ENCODE measurements at regions not wholly inside any gene's neighbourhood (a gene's known extent, or its start where the extent isn't known, plus 50 kb on each side); places are given as distances from the start of the nearest gene placed in this dataset.
"Not testable (repeated sequence)": the region's sequence is repeated elsewhere in the genome, so short reads cannot be mapped to it uniquely, and the experiment has no call there.

DNA sequence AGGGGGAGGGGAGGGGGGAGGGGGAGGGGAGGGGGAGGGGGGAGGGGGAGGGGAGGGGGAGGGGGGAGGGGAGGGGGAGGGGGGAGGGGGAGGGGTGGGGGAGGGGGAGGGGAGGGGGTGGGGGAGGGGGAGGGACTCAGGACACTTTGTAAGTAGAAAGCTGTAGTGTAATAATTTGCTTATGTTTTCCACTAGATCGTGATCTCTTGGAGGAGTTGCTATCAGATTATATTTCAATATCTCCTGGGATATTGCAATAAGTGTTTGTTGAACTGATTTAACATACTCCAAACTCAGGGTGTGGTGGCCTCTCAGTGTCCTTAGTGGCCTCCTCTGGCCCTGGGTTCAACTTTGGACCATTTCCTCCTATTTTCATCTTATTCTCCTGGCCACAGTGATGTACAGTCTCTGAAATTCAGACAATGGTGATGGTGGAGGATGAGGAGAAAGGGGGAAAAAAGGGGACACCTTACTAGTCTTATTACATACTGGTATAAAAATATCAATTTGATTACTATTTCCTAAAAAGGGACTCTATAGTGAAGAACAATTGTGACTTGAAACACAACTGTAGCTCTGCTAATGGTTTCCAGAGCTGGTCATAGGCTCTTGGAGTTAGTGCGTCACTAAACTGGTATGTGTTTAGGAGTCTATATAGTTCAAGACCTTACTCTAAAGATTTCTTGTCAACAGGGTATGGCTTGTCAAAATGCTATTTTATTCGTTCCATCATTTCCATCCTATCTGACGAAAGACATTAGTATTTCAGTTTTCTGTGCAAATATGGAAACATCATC, 89.6 kb downstream of the DDX1 start:
- no peak for DNase-seq

DNA sequence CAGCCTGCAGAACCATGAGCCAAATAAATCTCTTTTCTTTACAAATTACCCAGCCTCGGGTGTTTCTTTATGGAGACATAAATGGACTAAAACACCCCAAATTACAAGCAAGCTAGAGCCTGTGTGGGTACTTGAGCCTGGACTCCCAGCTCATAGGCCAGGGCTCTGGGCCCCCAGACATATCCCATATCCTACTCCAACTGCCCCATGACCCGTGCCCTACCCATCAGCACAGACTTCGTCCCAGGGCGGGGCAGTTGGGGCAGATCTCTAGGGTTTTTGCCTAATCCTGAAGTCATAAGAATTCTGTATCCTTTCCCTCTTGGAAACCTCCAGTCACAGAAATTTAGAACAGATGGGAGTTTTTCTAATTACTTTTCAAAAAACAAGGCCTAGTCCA, 90.7 kb downstream of the DDX1 start:
- no peak for DNase-seq

DNA sequence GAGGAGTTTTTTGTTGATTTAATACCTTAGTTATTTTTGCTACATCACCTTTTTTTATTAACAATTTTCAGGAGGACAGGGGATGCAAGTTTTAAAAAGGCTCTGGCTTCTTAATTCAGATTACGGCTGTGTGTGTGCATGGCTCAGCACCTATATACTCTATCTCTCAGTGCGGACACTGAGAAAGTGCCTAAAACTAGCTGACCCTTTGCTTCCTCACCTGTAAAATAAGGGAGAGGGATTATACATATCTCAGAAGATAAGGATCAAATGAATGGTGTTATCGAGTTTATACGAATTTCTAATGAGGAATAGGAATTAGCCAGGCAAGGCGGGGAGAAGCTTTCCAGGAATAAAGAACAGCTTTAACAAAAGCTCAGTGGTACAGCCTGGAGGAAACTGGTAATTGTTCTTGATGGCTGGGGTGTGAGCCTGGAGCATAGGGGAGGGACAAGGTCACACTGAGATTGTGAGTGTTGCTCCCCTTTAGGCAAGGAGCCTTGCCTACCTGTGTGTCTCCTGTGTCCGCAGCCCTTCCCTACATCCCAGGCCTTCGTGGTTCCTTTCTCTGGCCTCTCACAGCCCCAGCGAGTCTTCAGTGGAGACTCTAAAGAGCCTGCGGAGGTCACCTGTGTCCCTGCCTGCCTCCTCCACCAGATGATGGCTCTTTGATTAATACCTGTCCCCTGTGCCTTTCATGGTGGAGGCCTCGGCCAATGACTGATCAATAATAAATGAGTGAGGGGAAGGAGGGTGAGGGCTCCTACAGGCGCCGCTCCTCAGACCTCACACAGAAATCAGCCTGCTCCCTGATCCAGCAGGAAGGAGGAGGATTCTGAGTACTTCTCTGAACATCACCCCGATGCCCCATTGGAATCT, 92.7 kb downstream of the DDX1 start:
- no peak for DNase-seq

DNA sequence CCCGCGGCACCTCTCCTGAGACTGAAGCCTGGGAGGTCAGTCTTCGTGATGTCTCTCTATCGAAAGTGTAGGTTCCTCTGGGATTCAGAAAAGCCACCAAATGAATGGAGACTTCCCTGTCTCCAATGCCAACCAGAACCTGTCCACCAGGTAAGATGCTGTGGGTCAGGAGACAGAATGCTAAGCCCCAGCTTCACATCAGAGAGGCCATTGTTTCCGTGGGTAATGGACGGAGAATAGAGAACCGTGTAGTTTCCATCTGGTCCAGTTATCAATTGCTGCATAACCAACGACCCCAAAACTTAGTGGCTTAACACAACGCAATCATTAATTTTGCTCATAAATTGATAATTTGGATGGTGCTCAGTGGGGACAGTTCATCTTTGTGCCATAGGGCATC, 93.5 kb downstream of the DDX1 start:
- no peak for DNase-seq

DNA sequence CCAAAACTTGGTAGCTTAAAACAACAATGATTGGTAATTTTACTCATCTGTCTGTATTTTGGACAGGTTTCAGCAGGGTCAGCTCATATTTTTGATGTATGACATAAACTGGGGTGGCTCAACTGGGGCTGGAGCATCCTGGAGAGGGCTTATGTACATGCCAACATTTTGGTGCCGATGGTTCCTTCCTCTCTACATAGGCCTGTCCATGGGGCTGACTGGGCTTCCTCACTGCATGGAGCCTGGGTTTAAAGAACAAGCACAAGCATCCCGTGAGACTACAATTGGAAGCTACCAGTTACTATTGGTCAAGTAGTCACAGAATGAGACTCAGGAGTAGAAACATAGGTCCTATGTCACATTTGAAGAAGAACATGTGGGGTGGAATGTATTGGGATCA, 95.0 kb downstream of the DDX1 start:
- no peak for DNase-seq

DNA sequence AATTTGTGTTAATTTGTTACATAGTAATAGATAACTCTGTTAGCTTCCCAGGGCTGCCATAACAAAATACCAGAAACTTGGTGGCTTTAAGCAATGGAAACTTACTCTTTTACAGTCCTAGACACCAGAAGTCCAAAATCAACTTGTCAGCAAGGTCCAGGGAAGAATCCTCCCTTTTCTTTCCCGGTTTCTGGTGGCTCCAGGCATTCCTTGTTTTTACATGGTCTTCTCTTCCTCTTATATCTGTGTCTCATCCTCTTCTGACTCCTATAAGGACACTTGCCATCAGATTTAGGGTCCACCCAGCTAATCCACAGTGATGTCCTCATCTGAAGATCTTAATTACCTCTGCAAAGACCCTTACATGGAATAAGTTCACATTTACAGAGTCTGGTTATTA, 95.6 kb downstream of the DDX1 start:
- no peak for DNase-seq

DNA sequence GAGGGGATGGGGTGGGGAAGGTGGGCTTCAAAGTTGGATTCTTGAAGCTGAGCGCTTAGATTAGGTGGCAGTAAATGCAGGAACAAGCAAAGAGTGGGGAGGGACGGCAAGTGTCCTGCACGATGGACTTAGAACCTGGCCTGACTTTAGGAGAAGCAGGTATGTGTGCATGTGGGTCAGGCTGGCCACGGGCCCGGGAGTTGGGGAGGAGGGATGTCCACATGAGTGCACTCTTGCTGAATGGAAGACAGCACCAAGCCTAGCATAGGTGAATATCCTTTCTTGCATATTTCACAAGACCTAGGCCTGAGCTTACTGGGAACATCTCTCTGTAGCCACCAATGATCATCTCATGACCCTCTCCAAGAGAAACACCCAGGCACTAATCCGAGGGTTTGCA, 96.1 kb downstream of the DDX1 start:
- no peak for DNase-seq

DNA sequence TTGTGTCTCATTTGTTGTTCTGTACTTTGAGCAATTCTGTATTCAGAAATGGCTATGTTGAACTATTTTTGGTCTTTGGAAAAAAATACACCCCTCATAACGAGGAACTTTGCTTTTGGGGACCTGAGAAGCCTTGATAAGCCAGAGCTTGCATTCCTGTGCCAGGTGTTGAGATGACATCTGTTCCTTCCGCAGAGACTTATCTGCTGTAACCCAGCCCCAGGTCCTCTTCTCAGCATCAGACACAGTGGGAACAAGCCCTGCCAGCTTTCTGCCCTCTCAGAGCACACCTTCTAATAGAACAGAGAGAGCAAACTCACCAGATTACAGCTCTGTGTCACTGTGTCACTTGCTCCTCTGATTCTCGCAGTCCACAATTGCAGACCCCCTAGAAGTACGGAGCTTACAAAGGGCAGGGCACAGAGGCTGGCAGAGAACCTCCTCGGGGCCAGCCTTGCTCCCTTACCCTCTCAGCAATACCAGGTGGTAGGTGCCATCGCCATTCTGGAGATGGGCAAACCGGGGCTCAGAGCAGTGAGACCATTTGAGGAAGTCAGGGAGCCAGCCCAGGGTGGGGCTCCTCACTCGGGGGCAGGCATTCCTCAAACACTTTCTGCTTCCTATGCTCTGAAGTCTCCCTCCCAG, 97.4 kb downstream of the DDX1 start:
- no peak for DNase-seq

DNA sequence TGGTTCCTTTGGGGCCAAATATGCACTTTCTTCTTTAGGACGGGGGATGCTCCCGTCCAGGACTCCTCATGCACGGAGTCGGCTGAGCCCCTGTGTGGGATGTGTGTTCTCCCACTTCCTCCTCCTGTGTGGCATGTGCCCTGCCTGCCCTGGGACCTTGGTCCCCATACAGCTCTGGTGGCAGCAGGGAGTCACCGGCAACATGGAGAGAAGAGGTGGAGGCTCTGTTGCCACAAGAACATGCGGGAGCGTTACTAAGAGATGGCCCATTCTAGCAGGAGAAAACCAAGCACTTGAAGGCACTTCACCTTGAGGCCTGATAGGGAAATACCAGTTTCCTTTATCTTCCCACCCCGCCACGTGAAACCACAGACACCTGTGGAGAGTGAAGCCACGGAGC, 98.0 kb downstream of the DDX1 start:
- no peak for DNase-seq

DNA sequence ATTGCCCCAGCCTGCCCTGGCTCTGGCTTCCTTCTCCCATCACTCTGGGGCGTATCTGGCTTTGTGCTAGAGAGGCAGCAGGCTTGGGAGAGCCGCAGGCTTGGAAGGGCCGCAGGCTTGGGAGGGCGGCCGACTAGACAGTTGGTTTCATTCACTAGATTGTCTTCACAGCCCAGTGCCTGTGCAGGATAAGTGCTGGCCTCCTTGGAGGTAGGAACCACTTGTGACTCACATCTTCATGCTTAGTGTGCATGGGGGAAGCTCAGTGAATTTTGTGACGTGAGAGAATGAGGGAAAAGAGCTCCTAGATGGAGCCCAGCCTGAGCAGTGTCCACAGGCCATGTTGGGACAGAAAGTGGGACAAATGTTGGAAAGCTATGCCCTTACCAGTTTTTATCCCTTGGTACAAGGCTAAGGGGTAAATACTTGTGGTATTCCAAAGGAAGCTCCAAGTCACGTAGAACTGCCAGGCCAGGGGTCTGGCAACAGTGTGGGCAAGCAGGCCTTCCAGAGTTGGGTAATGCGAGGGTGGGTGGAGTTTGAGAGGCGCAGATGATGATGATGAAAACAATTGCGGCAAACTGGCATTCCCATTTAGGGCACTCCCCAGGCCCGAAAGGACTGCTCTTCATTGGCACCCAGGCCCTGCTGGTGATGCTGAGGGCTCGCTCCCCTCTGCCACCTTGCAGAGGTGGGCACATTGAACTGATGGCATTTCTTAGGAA, 100.1 kb downstream of the DDX1 start:
- DNase-seq: no peak

DNA sequence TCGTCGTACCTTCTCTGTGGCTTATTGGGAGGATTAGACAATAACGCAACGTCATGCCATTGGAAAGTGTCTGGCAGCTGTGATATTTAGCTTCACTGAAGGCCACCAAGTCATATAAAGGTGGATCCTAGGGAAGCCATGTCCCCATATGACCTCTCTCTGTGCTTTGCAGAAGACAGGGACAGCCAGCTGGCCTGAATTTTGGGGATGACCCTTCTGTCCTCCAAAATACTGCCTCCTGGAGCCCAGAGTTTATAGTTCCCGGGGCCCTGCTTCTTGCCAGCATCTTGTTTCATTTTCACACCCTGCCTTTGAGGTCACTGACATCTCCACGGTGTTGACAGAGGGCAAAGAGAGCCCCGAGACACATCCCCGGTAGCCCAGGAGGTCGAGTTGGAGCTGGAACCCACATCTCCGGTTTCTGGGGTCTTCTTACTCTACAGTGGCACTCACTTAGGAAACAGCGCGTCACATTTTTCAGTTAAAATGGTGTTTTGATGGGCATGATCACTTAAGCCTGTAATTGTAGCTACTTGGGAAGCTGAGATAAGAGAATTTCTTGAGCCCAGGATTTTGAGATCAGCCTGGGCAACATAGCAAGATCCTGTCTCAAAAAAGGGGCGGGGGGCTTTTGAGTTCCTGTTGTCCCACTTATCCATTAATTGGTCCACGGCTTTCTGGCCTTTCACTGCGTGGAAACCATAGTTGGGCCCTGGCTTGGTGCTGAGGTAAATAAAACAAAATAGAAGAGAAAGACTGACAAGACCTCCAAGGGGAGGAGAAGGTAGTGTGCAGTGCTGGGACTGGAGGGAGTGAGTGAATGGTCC, 101.1 kb downstream of the DDX1 start:
- no peak for DNase-seq

DNA sequence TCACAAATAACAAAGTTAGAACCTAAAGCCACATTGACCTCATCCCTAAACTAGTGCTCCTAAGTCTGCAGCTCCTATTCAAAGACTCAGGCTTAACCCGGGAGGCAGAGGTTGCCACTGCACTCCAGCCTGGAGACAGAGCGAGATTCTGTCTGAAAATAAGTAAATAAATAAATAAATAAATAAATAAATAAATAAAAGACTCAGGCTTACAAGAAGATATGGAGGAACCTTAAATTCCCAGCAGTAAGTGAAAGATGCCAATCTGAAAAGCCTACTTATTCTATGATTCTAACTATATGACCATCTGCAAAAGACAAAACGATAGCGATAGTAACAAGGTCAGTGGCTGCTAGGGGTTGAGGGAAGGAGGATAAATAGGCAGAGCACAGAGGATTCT, 101.7 kb downstream of the DDX1 start:
- DNase-seq: no peak

DNA sequence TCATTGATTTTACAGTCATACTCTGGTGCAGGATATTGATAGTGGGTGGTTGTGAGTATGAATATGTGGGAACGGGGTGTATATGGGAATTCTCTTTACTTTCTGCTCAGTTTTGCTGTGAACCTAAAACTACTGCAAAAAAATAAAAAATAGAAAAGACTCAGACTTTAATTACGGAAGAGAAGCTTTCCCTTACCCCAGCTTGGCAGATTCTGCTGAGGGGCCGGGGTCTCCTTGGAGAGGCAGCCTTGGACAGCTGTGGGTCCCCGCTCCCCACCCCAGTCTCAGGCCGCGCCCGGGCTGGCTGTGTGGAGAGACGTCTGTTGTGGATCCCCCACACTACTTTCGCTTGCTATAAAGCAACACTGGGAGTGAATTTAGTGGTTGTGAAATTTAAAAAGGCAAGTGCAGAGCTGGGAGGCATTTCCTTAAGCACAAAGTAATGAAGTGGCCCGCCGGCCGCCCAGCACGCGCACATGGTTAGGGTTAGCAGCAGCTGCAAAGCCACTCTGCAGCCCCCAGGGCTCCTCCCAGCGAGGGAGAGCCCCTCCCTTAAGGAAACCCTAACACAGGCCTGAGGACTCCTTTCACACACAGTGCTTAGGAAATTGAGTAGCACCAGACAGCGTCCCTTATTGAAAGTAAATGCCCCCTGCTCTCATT, 102.4 kb downstream of the DDX1 start:
- no peak for DNase-seq

DNA sequence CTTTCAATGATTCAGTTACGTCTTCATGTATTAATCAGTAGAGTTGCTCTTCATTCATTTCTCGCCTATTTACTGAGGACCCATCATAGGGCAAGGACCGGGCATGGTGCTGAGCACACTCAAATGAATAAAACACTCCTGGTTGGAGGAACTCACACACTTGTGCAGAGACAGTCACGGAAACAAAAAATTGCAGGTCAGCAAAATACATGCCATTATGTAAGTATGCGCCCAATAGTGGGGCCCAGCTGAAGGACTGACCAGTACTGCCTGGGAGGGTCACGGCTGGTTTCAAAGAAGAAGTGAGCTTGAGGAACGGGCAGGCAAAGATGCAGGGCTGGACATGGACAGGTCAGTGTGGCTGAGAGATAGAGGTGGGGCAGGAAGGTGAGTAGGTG, 102.9 kb downstream of the DDX1 start:
- DNase-seq: no peak

DNA sequence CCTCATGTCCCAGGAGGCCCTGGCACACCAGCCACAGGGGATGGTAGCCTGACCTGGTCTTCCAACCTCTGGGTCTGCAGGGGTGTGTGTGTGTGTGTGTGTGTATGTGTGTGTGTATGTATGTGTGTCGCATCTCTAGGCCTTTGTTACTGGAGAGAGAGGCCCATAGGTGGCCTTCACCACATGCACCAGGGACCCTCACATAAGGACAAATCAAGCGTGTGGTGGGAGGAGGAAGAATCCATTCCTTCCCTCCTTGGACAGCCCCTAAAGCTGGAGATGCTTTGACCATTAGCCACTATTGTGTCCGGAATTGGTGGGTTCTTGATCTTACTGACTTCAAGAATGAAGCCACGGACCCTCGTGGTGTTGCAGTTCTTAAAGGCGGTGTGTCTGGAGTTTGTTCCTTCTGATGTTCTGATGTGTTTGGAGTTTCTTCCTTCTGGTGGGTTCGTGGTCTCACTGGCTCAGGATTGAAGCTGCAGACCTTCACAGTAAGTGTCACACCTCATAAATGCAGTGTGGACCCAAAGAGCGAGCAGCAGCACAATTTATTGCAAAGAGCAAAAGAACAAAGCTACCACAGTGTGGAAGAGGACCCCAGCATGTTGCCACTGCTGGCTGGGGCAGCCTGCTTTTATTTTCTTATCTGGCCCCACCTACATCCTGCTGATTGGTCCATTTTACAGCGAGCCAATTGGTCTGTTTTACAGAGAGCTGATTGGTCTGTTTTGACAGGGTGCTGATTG, 104.1 kb downstream of the DDX1 start:
- DNase-seq: no peak

DNA sequence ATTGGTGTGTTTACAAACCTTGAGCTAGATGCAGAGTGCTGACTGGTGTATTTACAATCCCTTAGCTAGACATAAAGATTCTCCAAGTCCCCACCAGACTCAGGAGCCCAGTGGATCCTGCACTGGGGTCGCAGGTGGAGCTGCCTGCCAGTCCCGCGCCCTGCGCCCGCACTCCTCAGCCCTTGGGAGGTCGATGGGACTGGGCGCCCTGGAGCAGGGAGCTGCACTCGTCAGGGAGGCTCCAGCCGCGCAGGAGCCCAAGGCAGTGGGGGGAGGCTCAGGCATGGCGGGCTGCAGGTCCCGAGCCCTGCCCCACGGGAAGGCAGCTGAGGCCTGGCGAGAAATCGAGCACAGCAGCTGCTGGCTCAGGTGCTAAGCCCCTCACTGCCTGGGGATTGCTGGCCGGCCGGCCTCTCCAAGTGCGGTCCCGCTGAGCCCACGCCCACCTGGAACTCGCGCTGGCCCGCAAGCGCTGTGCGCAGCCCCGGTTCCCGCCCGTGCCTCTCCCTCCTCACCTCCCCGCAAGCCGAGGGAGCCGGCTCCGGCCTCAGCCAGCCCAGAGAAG, 105.0 kb downstream of the DDX1 start:
- DNase-seq: not testable (repeated sequence)

DNA sequence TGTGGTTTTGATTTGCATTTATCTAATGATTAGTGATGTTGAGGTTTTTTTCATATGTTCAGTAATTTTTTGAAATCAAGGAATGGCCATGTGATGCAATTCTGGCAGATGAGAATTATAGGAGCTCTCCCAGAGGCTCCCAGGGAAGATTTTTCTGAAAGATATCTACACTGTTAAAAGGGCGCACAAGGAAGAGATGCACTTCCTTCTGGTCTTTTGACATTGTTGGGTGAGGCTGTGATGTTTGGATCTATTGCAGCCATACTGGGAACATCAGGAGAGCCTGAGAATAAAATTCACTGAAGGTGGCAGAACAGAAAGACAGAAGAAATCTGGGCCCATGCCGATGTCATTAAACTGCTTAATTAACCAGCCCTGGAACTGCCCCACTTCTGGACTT, 108.5 kb downstream of the DDX1 start:
- no peak for DNase-seq

DNA sequence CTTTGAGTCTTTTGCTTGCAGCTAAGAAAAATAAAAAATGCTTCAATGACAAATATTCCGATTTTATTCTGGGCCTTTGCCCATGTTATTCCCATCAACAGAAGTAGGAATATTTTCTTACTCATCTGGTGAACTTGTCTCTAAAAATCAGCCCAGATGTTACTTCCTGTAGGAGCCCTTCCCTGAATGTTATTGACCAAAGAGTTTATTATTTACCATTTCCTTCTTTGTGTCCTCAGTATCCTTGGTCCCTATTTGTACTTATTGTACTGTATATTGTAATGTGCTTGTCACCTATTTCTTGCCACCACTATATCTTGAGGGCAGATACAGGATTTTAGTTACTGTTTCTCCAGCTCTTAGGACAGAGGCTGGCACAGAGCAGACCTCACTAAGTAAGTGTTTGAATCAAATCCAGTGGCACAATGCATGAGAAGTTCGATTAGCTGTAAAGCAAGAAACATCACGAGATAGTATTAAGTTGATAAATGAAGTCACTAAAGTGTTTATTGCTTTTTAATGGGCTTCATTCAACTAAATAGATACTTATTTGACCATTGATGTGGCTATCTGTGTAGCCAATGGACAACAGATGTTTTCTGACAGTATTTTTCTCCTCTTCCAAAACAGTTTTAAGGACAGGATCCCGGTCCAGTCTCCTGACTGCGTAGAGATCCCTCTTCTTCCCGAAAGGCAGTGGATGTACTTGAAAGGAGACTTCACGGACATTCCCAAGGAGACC, 109.1 kb downstream of the DDX1 start:
- no peak for DNase-seq

DNA sequence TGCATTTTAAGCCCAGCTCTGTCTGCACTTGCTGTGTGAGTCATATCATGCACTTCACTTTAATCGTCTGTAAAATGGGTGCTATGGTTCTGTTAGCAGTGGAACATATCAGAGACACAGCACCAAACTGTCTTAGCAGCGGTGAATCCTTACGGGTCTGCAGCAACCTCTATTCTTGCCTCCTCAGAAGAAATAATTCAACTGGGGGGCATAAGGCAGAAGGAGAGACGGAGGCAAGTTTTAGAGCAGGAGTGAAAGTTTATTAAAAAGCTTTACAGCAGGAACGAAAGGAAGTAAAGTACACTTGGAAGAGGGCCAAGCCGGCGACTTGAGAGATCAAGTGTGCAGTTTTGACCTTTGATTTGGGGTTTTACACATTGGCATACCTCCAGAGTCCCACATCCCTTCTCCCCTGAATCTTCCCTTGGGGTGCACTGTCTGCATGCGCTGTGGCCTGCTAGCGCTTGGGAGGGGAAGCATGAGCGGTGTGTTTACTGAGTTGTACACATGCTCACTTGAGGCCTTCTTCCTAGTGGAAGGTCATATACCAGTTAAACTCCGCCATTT, 109.8 kb downstream of the DDX1 start:
- DNase-seq: no peak
